ENCODE measurements at regions not wholly inside any gene's neighbourhood (a gene's known extent, or its start where the extent isn't known, plus 50 kb on each side); places are given as distances from the start of the nearest gene placed in this dataset.

GRCh38 chr14:59123975-59124374 is 64.5 kb upstream of the DAAM1 start:
- TF ChIP-seq, protein P1, sequence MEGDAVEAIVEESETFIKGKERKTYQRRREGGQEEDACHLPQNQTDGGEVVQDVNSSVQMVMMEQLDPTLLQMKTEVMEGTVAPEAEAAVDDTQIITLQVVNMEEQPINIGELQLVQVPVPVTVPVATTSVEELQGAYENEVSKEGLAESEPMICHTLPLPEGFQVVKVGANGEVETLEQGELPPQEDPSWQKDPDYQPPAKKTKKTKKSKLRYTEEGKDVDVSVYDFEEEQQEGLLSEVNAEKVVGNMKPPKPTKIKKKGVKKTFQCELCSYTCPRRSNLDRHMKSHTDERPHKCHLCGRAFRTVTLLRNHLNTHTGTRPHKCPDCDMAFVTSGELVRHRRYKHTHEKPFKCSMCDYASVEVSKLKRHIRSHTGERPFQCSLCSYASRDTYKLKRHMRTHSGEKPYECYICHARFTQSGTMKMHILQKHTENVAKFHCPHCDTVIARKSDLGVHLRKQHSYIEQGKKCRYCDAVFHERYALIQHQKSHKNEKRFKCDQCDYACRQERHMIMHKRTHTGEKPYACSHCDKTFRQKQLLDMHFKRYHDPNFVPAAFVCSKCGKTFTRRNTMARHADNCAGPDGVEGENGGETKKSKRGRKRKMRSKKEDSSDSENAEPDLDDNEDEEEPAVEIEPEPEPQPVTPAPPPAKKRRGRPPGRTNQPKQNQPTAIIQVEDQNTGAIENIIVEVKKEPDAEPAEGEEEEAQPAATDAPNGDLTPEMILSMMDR (IDR thresholded peaks at IDR 0.05), result peak; percentile 58

DNA sequence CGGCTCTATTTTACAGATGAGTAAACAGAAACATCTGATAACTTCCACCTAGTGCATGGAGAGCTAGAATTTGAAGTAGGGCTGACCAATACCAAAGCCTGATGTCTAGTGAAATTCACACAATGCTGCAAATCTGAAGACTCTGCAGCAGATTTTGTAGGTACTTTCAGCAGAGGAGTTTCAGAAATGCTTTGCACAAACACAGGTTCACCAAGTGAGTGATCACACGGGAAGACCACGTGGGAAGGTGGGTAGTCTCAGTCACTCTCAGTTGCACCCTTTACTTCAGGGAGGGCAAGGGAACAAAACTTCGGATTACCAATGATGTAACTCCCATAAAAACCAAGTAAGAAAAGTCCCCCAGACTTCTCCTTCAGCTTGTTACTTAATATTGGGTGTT is 63.3 kb upstream of the DAAM1 start:
- TF ChIP-seq, protein P1 (IDR thresholded peaks at IDR 0.05), result no peak

DNA sequence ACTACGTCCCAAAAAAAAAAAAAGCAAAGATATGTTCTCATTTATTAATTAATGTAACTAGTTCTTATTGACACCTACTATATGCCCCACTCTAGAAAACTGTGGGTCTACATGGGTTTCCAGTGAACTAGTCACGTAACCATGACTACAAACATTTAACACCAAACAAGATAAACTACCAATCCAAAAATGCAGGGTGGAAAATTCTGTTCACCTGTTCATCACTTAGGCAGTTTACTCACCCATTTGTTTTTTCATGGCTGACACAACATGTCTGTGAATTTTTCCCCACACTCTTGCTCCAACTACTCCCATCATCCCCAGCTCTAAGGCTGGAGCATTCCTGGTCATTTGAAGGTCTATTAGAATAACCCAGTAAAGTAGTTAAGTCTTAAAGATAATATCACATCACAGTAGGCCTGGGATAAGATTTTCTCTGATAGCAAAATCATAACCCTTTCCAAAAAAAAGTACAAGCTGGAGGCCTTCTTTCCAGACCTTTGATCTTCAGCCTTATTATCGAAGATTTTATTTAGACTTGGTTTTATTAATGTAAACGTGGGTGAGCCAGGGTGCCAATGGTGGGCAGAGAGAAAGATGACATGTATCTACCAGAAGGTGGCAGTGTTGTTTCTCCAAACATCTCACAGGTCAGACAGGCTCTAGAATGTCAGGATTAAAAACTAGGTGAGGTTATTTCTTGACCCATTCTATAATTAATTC is 61.6 kb upstream of the DAAM1 start:
- TF ChIP-seq, protein P1 (IDR thresholded peaks at IDR 0.05), result peak; percentile 75

- TF ChIP-seq, protein P1 (IDR thresholded peaks at IDR 0.05), result 0 out of 2 replicates have a peak, but pooled peaks have one; percentile 14
These were observed 61.1 kb upstream of the DAAM1 start for GRCh38 chr14:59127437-59127732.

- TF ChIP-seq, protein P1 (IDR thresholded peaks at IDR 0.05), result no peak
These were observed 58.0 kb upstream of the DAAM1 start for GRCh38 chr14:59130462-59130861.

DNA sequence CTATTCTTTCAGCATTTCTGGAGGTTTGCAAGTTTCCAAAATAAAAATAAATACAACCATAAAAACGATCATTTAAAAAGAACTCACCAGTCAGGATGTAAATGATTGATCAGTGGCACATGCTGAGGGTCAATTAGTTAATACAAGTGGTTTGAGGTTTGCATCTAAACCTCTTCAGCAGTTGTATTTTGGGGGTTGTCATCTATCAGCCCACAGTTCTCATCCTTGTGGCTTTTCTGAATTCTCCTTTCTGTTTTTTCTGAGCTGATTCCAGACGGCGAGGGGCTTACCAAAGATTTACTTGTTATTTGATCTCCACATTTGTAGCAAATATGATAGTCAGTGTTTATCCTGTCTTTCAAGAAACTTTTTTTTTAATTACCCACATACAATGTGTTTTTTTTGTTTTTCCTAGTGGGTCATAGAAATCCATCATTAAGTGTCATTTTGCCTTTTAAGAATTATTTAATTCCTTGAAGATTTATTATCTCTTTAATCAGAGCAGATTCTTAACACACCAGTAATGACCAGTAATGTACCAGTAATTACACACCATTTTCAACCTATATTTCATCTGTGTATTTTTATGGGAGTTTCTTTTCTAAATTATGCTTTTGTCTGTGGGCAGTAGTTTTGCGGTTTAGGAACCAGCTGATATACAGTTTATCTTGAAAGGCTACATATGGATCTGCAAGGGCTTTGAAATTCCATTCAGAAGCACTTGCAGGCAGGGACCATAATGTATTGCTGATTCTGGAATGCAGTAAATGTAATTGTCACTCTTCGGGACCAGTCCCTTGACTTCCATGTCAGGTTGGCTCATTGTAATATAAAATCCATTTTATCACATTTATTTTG is 56.3 kb upstream of the DAAM1 start:
- TF ChIP-seq, protein P1 (IDR thresholded peaks at IDR 0.05), result no peak

GRCh38 chr14:59132796-59133494 is 55.5 kb upstream of the DAAM1 start:
- TF ChIP-seq, protein P1 (IDR thresholded peaks at IDR 0.05), result no peak; the same call in 1 of the 2 replicates

Data from LNCAP (cell line).